Testis (tissue), 2 donors: ENCODE measurements at regions not wholly inside any gene's neighbourhood (a gene's known extent, or its start where the extent isn't known, plus 50 kb on each side); places are given as distances from the start of the nearest gene placed in this dataset.
"Not testable (repeated sequence)": the region's sequence is repeated elsewhere in the genome, so short reads cannot be mapped to it uniquely, and the experiment has no call there.

ENCODE experiments used
- DNase-seq: peaks from one replicate; pipeline ENCODE4 v3.0.0-alpha.2; 2019
- H3K27ac ChIP-seq, 2 donors: fragments of 200-600 bp; sonication (generic); one replicate each; pipeline ENCODE4 v1.5.1; 2019
- H3K27me3 ChIP-seq: fragments of 200-600 bp; sonication (generic); one replicate; pipeline ENCODE4 v1.5.1; 2019
- H3K36me3 ChIP-seq: fragments of 200-600 bp; sonication (generic); one replicate; pipeline ENCODE4 v1.5.1; 2017; ENCODE audit warnings: low read depth; ENCODE audit errors: missing control alignments
- H3K4me1 ChIP-seq: fragments of 200-600 bp; sonication (generic); one replicate; pipeline ENCODE4 v1.5.1; 2019
- H3K4me3 ChIP-seq, 2 donors: fragments of 200-600 bp; sonication (generic); one replicate each; pipeline ENCODE4 v1.5.1; 2017 to 2019
- H3K9me3 ChIP-seq: fragments of 200-600 bp; sonication (generic); one replicate; pipeline ENCODE4 v1.5.1; 2017
- CTCF ChIP-seq, 3 experiments: fragments of 450-650 bp in 2 of 3; fragments of 200-600 bp in 1 of 3; sonication (generic) in 1 of 3; IDR thresholded peaks; one replicate each; pipeline ENCODE4 v1.5.1; 2016 to 2019; ENCODE audit warnings: antibody characterized with exemption in 3 of 3, mild to moderate bottlenecking in 2 of 3, moderate library complexity in 1 of 3
- POLR2A ChIP-seq: fragments of 450-650 bp; IDR thresholded peaks from one replicate; pipeline ENCODE4 v1.6.1; 2017; ENCODE audit warnings: antibody characterized with exemption, mild to moderate bottlenecking, moderate library complexity
- WGBS, 2 donors: methylation state at CpG; one replicate each; pipeline ENCODE4 v1.1.5; 2018; 5-methylcytosine and 5-hydroxymethylcytosine counted together
- intact Hi-C: fragments of 100-400 bp; cut with DNase I; formaldehyde crosslinking; loops from one replicate; pipeline ENCODE4 v1.15.1; 2023; ENCODE audit warnings: low total_unique reads

- WGBS, 2 donors, result 68 to 87% methylated on average over 3 of the region's 8 CpGs
- not testable (repeated sequence) for H3K4me1 ChIP-seq
These were observed 586.0 kb upstream of the PABPC5 start for GRCh38 chrX:90848595-90848994.

GRCh38 chrX:90883479-90883878 is 551.2 kb upstream of the PABPC5 start:
- Histone ChIP-seq H3K27ac (no peak overlapping the region), H3K4me1 (no peaks in the 10 kb centered on the region), H3K9me3 (no peaks in the 10 kb centered on the region), H3K36me3 (no peaks in the 10 kb centered on the region), H3K4me3 (no peak overlapping the region), H3K27me3 (no peaks in the 10 kb centered on the region)
- 70 to 72% methylated on average over 3 to 4 of the region's 4 CpGs for WGBS, 2 donors
- TF ChIP-seq CTCF (IDR thresholded peaks at IDR 0.05) (no peak), POLR2A (no peak)
- no peak for DNase-seq
- intact Hi-C loops, result no loop called here

More at GRCh38 chrX:90848595-90848994, 586.0 kb upstream of the PABPC5 start:
- H3K9me3 ChIP-seq, intact Hi-C loops, H3K27ac ChIP-seq, H3K4me3 ChIP-seq, H3K36me3 ChIP-seq, H3K27me3 ChIP-seq, DNase-seq: not testable (repeated sequence)

DNA sequence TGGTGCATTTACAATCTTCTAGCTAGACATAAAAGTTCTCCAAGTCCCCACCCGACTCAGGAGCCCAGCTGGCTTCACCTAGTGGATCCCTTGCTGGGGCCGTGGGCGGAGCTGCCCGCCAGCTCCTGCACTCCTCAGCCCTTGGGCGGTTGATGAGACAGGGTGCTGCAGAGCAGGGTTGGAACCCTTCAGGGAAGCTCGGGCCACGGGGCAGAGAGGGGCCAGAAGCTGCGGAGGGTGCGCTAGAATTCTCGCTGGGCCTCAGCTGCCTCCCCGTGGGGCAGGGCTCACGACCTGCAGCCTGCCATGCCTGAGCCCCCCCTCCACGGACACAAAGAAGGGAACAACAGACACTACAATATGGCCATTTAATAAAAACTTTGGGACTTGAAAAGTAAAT is 519.8 kb upstream of the PABPC5 start:
- H3K27me3 ChIP-seq, intact Hi-C loops, H3K9me3 ChIP-seq, DNase-seq, H3K36me3 ChIP-seq, H3K4me1 ChIP-seq, H3K4me3 ChIP-seq, H3K27ac ChIP-seq: not testable (repeated sequence)
- WGBS, 2 donors, result 87% methylated on average over 12 of the region's 13 CpGs; no CpG with 5 or more reads in 1 of the 2 donors

DNA sequence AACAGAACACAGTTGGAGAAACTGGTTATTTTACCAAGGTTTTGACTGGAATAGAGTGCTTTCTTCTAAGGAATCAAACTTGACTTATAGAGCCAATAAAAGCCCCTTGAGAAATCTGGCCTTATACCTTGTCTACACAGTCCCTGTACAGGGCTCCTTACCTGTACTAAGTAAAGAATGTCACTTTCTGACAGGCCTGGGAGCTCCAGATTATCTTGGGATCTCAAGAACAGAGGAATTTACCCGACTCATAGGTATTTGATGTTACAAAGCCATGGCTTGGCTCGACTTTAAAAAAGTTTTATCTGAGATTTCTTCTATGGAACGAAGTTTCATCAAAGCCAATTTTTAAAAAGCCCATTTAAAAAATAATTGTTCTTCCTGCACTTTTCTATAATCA is 487.8 kb upstream of the PABPC5 start:
- H3K9me3 ChIP-seq, H3K27ac ChIP-seq, H3K4me1 ChIP-seq, intact Hi-C loops, H3K4me3 ChIP-seq, H3K27me3 ChIP-seq, H3K36me3 ChIP-seq, DNase-seq: not testable (repeated sequence)
- WGBS, 2 donors, result 67 to 81% methylated on average over 3 of the region's 3 CpGs

GRCh38 chrX:90995191-90995590 is 439.4 kb upstream of the PABPC5 start:
- H3K4me1 ChIP-seq, H3K27me3 ChIP-seq, DNase-seq, intact Hi-C loops, H3K27ac ChIP-seq, H3K4me3 ChIP-seq, H3K9me3 ChIP-seq, H3K36me3 ChIP-seq: not testable (repeated sequence)
- 72% methylated on average over 17 of the region's 21 CpGs; no CpG with 5 or more reads in 1 of the 2 donors for WGBS, 2 donors

DNA sequence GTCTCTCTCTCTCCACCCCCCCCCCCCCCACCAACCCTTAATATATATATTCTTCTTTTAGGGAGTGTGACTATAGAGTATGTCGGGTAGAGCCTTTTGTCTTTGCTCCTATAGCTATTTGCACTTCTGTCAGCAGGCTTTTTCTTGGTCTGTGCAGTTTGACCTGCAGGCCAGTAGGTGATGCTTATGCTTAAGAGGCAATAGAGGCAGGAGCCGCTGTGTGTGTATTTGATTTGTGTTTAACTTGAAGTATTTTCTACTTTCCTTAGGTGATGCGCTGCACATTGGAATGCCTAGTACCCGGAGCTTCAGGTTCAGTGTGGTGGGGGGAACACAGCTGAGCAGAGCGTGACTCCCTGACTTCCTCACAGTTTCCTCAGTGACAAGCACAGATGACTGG is 416.5 kb upstream of the PABPC5 start:
- H3K4me1 ChIP-seq, DNase-seq, intact Hi-C loops, H3K27ac ChIP-seq, H3K27me3 ChIP-seq, H3K4me3 ChIP-seq, H3K9me3 ChIP-seq, H3K36me3 ChIP-seq: not testable (repeated sequence)
- WGBS, 2 donors, result 20 to 64% methylated on average over 1 to 5 of the region's 5 CpGs

DNA sequence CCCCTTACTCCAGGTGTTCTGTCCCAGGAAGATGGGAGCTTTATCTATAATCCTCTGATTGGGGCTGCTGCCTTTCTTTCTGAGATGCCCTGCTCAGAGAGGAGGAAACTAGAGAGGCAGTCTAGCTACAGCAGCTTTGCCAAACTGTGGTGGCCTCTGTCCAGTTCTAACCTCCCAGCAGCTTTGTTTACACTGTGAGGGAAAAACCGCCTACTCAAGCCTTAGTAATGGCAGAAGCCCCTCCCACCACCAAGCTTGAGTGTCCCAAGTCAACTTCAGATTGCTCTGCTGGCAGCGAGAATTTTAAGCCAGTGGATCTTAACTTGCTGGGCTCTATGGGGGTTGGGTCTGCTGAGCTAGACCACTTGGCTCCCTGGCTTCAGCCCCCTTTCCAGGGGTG is 394.9 kb upstream of the PABPC5 start:
- no peak overlapping the region for H3K27ac ChIP-seq
- TF ChIP-seq CTCF (IDR thresholded peaks at IDR 0.05) (no peak), POLR2A (no peak)
- H3K4me1 ChIP-seq, result no peaks in the 10 kb centered on the region
- no peak overlapping the region for H3K4me3 ChIP-seq
- intact Hi-C loops, result no loop called here
- no peaks in the 10 kb centered on the region for H3K9me3 ChIP-seq
- WGBS, 2 donors, result 20 to 88% methylated on average over 1 to 2 of the region's 2 CpGs
- no peaks in the 10 kb centered on the region for H3K36me3 ChIP-seq
- no peak for DNase-seq
- no peaks in the 10 kb centered on the region for H3K27me3 ChIP-seq
